Smooth muscle cell (in vitro differentiated cells): ENCODE measurements at regions not wholly inside any gene's neighbourhood (a gene's known extent, or its start where the extent isn't known, plus 50 kb on each side); places are given as distances from the start of the nearest gene placed in this dataset.

Experiments
- DNase-seq: peaks from one replicate; lab custom pipeline; 2025; ENCODE audit not compliant: unreplicated experiment; lab: John Stamatoyannopoulos, UW
- H2AFZ ChIP-seq: fragments of 200-600 bp; sonication (generic); 2 replicates; pipeline ENCODE4 v1.6.0; 2016; ENCODE audit warnings: antibody characterized with exemption, low read depth, mild to moderate bottlenecking
- H3F3A ChIP-seq: fragments of 200-600 bp; sonication (generic); 2 replicates; pipeline ENCODE4 v1.6.0; 2017; ENCODE audit warnings: antibody characterized with exemption, low read depth
- H3K27ac ChIP-seq: fragments of 200-600 bp; sonication (generic); 2 replicates; pipeline ENCODE4 v1.5.1; 2016; ENCODE audit warnings: low read depth, mild to moderate bottlenecking
- H3K27me3 ChIP-seq: fragments of 200-600 bp; sonication (generic); 2 replicates; pipeline ENCODE4 v1.6.1; 2016; ENCODE audit warnings: low read depth, mild to moderate bottlenecking
- H3K36me3 ChIP-seq: fragments of 200-600 bp; sonication (generic); 2 replicates; pipeline ENCODE4 v1.5.1; 2016; ENCODE audit warnings: low read depth
- H3K4me1 ChIP-seq: fragments of 200-600 bp; sonication (generic); 2 replicates; pipeline ENCODE4 v1.5.1; 2016; ENCODE audit warnings: low read depth
- H3K4me2 ChIP-seq: fragments of 200-600 bp; sonication (generic); 2 replicates; pipeline ENCODE4 v1.6.0; 2016; ENCODE audit warnings: mild to moderate bottlenecking
- H3K4me3 ChIP-seq: fragments of 200-600 bp; sonication (generic); 2 replicates; pipeline ENCODE4 v1.5.1; 2016; ENCODE audit warnings: mild to moderate bottlenecking
- H3K79me2 ChIP-seq: fragments of 200-600 bp; sonication (generic); 2 replicates; pipeline ENCODE4 v1.6.0; 2016; ENCODE audit warnings: low read depth, mild to moderate bottlenecking
- H3K9ac ChIP-seq: fragments of 200-600 bp; sonication (generic); 2 replicates; pipeline ENCODE4 v1.6.0; 2016; ENCODE audit warnings: low read depth
- H3K9me3 ChIP-seq: fragments of 200-600 bp; sonication (generic); replicated peaks from 2 replicates; pipeline ENCODE4 v1.5.1; 2016; ENCODE audit warnings: low read depth
- H4K20me1 ChIP-seq: fragments of 200-600 bp; sonication (generic); 2 replicates; pipeline ENCODE4 v1.6.0; 2016; ENCODE audit warnings: low read depth
- WGBS: methylation state at CpG from one replicate; pipeline ENCODE4 v1.1.7; 2016; ENCODE audit warnings: low lambda C conversion rate; 5-methylcytosine and 5-hydroxymethylcytosine counted together
- TF ChIP-seq, protein P1 (sequence below): fragments of 200-600 bp; sonication (generic); IDR thresholded peaks from 2 replicates; pipeline ENCODE4 v1.5.1; 2017; ENCODE audit warnings: borderline replicate concordance, mild to moderate bottlenecking, antibody characterized with exemption; ENCODE audit not compliant: insufficient read depth, poor library complexity, severe bottlenecking

DNA sequence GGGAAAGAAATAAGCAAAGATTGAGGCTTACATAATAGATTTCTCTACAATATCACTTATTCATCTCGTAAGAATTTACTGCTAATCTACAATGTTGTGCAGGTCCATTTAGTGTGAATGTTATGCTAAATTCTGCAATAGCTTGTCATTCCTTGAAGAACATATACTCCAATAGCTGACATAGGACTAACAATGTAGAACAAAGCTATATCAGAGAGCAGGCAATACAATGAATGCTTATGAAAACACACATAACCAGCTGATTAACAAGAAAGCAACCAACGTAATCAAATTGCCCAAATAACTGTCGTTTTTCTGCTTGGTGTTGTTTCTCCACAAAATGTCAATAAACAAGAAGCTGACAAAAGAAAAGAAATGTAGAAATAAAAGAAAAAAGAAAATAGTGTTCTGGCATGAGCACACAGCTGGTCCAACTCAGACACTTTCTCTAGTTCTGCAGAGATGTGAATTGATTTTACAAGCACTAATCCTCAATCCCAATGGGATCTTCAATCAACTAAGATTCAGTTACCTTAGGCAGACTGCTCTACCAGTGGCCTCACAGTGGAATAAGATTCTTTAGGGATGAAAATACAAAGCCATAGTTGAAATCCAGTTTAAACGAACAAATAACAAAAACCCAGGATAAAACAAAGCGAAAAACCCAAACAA is 1024.7 kb upstream of the PIK3C3 start:
- no peaks in the 10 kb centered on the region for H3K36me3 ChIP-seq
- no peak overlapping the region for H3K4me2 ChIP-seq
- WGBS, result 95% methylated on average over 5 of the region's 5 CpGs
- no peak overlapping the region for H2AFZ ChIP-seq
- no peak overlapping the region for H3K4me3 ChIP-seq
- H4K20me1 ChIP-seq, result no peaks in the 10 kb centered on the region
- H3K9ac ChIP-seq, result no peak overlapping the region
- H3F3A ChIP-seq, result no peaks in the 10 kb centered on the region
- no peak for DNase-seq
- H3K4me1 ChIP-seq, result no peaks in the 10 kb centered on the region
- TF ChIP-seq, protein P1, sequence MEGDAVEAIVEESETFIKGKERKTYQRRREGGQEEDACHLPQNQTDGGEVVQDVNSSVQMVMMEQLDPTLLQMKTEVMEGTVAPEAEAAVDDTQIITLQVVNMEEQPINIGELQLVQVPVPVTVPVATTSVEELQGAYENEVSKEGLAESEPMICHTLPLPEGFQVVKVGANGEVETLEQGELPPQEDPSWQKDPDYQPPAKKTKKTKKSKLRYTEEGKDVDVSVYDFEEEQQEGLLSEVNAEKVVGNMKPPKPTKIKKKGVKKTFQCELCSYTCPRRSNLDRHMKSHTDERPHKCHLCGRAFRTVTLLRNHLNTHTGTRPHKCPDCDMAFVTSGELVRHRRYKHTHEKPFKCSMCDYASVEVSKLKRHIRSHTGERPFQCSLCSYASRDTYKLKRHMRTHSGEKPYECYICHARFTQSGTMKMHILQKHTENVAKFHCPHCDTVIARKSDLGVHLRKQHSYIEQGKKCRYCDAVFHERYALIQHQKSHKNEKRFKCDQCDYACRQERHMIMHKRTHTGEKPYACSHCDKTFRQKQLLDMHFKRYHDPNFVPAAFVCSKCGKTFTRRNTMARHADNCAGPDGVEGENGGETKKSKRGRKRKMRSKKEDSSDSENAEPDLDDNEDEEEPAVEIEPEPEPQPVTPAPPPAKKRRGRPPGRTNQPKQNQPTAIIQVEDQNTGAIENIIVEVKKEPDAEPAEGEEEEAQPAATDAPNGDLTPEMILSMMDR, result no peak
- no peaks in the 10 kb centered on the region for H3K27me3 ChIP-seq
- H3K79me2 ChIP-seq, result no peaks in the 10 kb centered on the region
- H3K9me3 ChIP-seq, result no peaks in the 10 kb centered on the region
- no peak overlapping the region for H3K27ac ChIP-seq

DNA sequence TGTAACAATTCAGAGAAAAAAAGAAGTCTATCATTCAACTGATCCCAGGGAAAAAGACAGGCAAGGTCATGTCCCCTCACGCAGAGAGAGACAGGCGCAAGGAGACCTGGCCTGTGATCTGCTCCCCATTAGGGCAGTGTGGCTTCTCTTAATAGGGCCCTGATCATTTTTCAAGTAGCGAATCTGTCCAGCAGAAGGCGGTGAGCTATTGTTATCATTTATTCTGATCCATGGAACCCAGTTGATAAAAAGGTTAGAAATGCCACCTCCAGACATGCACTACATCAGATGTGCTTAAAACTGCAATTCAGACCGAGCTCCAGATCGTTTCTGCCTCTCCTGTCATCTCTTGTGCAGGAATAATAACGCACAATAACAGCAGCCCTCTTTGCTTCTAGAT is 1025.6 kb upstream of the PIK3C3 start:
- no peaks in the 10 kb centered on the region for H3K9me3 ChIP-seq
- H2AFZ ChIP-seq, result no peak overlapping the region
- 92% methylated on average over 7 of the region's 7 CpGs for WGBS
- no peaks in the 10 kb centered on the region for H3K27me3 ChIP-seq
- H3K27ac ChIP-seq, result no peak overlapping the region
- no peak for DNase-seq
- H3F3A ChIP-seq, result no peaks in the 10 kb centered on the region
- H3K79me2 ChIP-seq, result no peaks in the 10 kb centered on the region
- H3K4me2 ChIP-seq, result no peak overlapping the region
- no peak overlapping the region for H3K4me3 ChIP-seq
- H4K20me1 ChIP-seq, result no peaks in the 10 kb centered on the region
- TF ChIP-seq, protein P1, result no peak
- H3K9ac ChIP-seq, result no peak overlapping the region
- H3K4me1 ChIP-seq, result no peaks in the 10 kb centered on the region
- H3K36me3 ChIP-seq, result no peaks in the 10 kb centered on the region

DNA sequence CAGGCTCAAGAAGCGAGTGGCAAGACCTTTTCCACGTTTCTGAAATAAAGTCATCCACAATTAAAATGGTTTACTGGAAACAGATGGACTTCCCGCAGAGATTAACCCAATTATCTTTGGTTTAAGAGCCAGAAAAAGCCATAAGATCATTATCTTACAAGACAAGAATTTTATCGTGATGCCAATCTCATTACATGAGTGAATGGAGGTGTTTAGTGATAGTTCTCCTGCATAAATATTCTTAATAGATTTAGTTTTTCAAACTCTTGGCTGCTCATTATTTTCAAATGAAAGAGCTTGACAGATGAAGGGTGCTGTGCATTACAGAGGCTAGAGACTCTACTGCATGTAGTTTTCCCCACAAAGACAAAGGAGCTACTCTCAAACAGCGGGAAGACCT is 1028.4 kb upstream of the PIK3C3 start:
- WGBS, result 47% methylated on average over 5 of the region's 5 CpGs
- Histone ChIP-seq H2AFZ (no peak overlapping the region), H3K4me2 (no peak overlapping the region)

More for the DNA sequence above, 1028.4 kb upstream of the PIK3C3 start:
- TF ChIP-seq, protein P1, result no peak
- Histone ChIP-seq H3K4me1 (peaks cover 6% of the 10 kb centered on the region), H3F3A (no peaks in the 10 kb centered on the region), H3K79me2 (no peaks in the 10 kb centered on the region), H3K27ac (no peak overlapping the region), H3K4me3 (no peak overlapping the region), H3K36me3 (no peaks in the 10 kb centered on the region), H4K20me1 (no peaks in the 10 kb centered on the region), H3K9ac (no peak overlapping the region), H3K9me3 (no peaks in the 10 kb centered on the region), H3K27me3 (no peaks in the 10 kb centered on the region)
- DNase-seq, result no peak
